H1 (cell line): ENCODE measurements at regions not wholly inside any gene's neighbourhood (a gene's known extent, or its start where the extent isn't known, plus 50 kb on each side); places are given as distances from the start of the nearest gene placed in this dataset.

ENCODE experiments used
- CTCF ChIA-PET: fragments of 300-600 bp; sonication (Branson Sonifier 250); formaldehyde crosslinking; loops from one replicate; lab custom pipeline; 2021; ENCODE audit not compliant: partially characterized antibody; lab: Charles Lee
- POLR2A ChIA-PET: fragments of 300-600 bp; sonication (Branson Sonifier 250); formaldehyde crosslinking; loops from one replicate; lab custom pipeline; 2021; ENCODE audit warnings: inconsistent platforms; ENCODE audit not compliant: partially characterized antibody; lab: Charles Lee
- DNase-seq, 2 experiments: peaks; one replicate each; pipeline versions ENCODE4 v3.0.0 to v3.0.0-alpha.2; 2010 to 2022; ENCODE audit warnings: low spot score in 2 of 2, low read depth in 1 of 2, mixed read lengths in 1 of 2
- FAIRE-seq: peaks from 2 replicates; lab custom pipeline; 2011; peaks lifted over from hg19 to GRCh38; lab: Jason Lieb, UNC
- H2AFZ ChIP-seq: 2 replicates; pipeline ENCODE4 v1.8.1; 2012; ENCODE audit warnings: low read length, inconsistent platforms
- H2AK5ac ChIP-seq: 2 replicates; pipeline ENCODE4 v1.6.1; 2013; ENCODE audit warnings: low read depth, low read length
- H2BK120ac ChIP-seq: replicated peaks from 2 replicates; pipeline ENCODE3; 2013; ENCODE audit warnings: low read depth, low read length, inconsistent platforms
- H2BK12ac ChIP-seq: 2 replicates; pipeline ENCODE4 v1.6.1; 2013; ENCODE audit warnings: low read depth, low read length
- H2BK15ac ChIP-seq: 2 replicates; pipeline ENCODE4 v1.6.1; 2013; ENCODE audit warnings: low read length
- H2BK20ac ChIP-seq: 2 replicates; pipeline ENCODE4 v1.6.1; 2013; ENCODE audit warnings: low read length
- H2BK5ac ChIP-seq: 2 replicates; pipeline ENCODE4 v1.6.1; 2013; ENCODE audit warnings: low read depth, low read length
- H3K14ac ChIP-seq: 2 replicates; pipeline ENCODE4 v1.6.1; 2013; ENCODE audit warnings: inconsistent platforms; ENCODE audit not compliant: insufficient read length
- H3K18ac ChIP-seq: 2 replicates; pipeline ENCODE4 v1.6.1; 2013; ENCODE audit warnings: low read length; ENCODE audit errors: extremely low read depth
- H3K23ac ChIP-seq: 2 replicates; pipeline ENCODE4 v1.6.1; 2013; ENCODE audit warnings: inconsistent platforms; ENCODE audit not compliant: insufficient read length
- H3K23me2 ChIP-seq: 2 replicates; pipeline ENCODE4 v1.6.1; 2013; ENCODE audit warnings: low read depth, low read length
- H3K27ac ChIP-seq: 2 replicates; pipeline ENCODE4 v1.6.1; 2011; ENCODE audit warnings: low read depth, low read length, inconsistent platforms
- H3K27me3 ChIP-seq, 4 experiments: replicated peaks in 1 of 4; 1 replicate in 1 of 4; 2 replicates in 3 of 4; pipeline versions ENCODE4 v1.6.1 to v1.8.1; 2011 to 2013; ENCODE audit warnings: low read length in 3 of 4, mild to moderate bottlenecking in 3 of 4, inconsistent platforms in 2 of 4, mixed read lengths in 2 of 4, moderate library complexity in 1 of 4; ENCODE audit not compliant: control insufficient read depth in 3 of 4, insufficient read depth in 3 of 4; ENCODE audit errors: extremely low read depth in 1 of 4
- H3K36me3 ChIP-seq, 4 experiments: 2 replicates each; pipeline versions ENCODE4 v1.6.1 to v1.8.1; 2011 to 2013; ENCODE audit warnings: mild to moderate bottlenecking in 4 of 4, low read length in 3 of 4, moderate library complexity in 2 of 4, control low read depth in 1 of 4, inconsistent platforms in 1 of 4; ENCODE audit not compliant: insufficient read depth in 4 of 4, control insufficient read depth in 2 of 4
- H3K4ac ChIP-seq: replicated peaks from 2 replicates; pipeline ENCODE3; 2013; ENCODE audit warnings: low read length, low read depth, mixed read lengths, inconsistent platforms; ENCODE audit not compliant: insufficient read length
- H3K4me1 ChIP-seq, 4 experiments: replicated peaks in 1 of 4; 1 replicate in 1 of 4; 2 replicates in 3 of 4; pipeline versions ENCODE4 v1.6.1 to v1.8.1; 2011 to 2013; ENCODE audit warnings: low read length in 3 of 4, inconsistent platforms in 2 of 4, mixed read lengths in 1 of 4; ENCODE audit not compliant: insufficient read depth in 4 of 4, control insufficient read depth in 3 of 4
- H3K4me2 ChIP-seq, 2 experiments: 2 replicates each; pipeline versions ENCODE4 v1.6.1 to v1.8.1; 2011 to 2013; ENCODE audit warnings: low read depth in 2 of 2, low read length in 2 of 2, control low read depth in 1 of 2, inconsistent platforms in 1 of 2, mild to moderate bottlenecking in 1 of 2; ENCODE audit not compliant: insufficient read depth in 1 of 2
- H3K4me3 ChIP-seq, 4 experiments: fragments of 200-600, 300-600 bp in 1 of 4; sonication (generic), shearing (Covaris generic), sonication (Bioruptor Twin) in 1 of 4; 2 replicates each; pipeline versions ENCODE4 v1.5.1 to v1.8.1; 2011 to 2016; ENCODE audit warnings: low read length in 4 of 4, low read depth in 3 of 4, control low read depth in 2 of 4, inconsistent platforms in 2 of 4, mild to moderate bottlenecking in 2 of 4, mixed read lengths in 1 of 4, moderate library complexity in 1 of 4; ENCODE audit not compliant: insufficient read depth in 2 of 4; ENCODE audit errors: extremely low read depth in 1 of 4
- H3K56ac ChIP-seq: replicated peaks from 2 replicates; pipeline ENCODE3; 2013; ENCODE audit warnings: low read depth, mild to moderate bottlenecking, mixed read lengths, low read length, inconsistent platforms; ENCODE audit not compliant: insufficient read length
- H3K79me1 ChIP-seq: 2 replicates; pipeline ENCODE4 v1.6.1; 2013; ENCODE audit warnings: low read depth, low read length, control low read depth
- H3K79me2 ChIP-seq, 2 experiments: 2 replicates each; pipeline versions ENCODE4 v1.6.1 to v1.8.1; 2012 to 2013; ENCODE audit warnings: low read length in 2 of 2, mild to moderate bottlenecking in 2 of 2, inconsistent platforms in 1 of 2; ENCODE audit not compliant: insufficient read depth in 2 of 2, control insufficient read depth in 1 of 2
- H3K9ac ChIP-seq, 4 experiments: replicated peaks in 1 of 4; 1 replicate in 1 of 4; 2 replicates in 3 of 4; pipeline versions ENCODE4 v1.6.1 to v1.8.1; 2011 to 2013; ENCODE audit warnings: low read depth in 3 of 4, low read length in 3 of 4, control low read depth in 2 of 4, mild to moderate bottlenecking in 2 of 4, moderate library complexity in 2 of 4, inconsistent platforms in 1 of 4; ENCODE audit errors: extremely low read depth in 1 of 4
- H3K9me3 ChIP-seq, 2 experiments: 2 replicates each; pipeline versions ENCODE4 v1.6.1 to v1.8.1; 2012 to 2013; ENCODE audit warnings: mild to moderate bottlenecking in 2 of 2, moderate library complexity in 2 of 2, control low read depth in 1 of 2, inconsistent platforms in 1 of 2, low read depth in 1 of 2, low read length in 1 of 2, mixed read lengths in 1 of 2; ENCODE audit not compliant: insufficient read depth in 2 of 2
- H4K20me1 ChIP-seq, 2 experiments: replicated peaks in 1 of 2; 2 replicates each; pipeline versions ENCODE3 to v1.8.1; 2011 to 2013; ENCODE audit warnings: inconsistent platforms in 2 of 2, low read length in 2 of 2, mild to moderate bottlenecking in 1 of 2; ENCODE audit not compliant: insufficient read depth in 2 of 2, control insufficient read depth in 1 of 2
- H4K5ac ChIP-seq: 2 replicates; pipeline ENCODE4 v1.6.1; 2013; ENCODE audit warnings: low read length, low read depth, mixed read lengths, inconsistent platforms; ENCODE audit not compliant: insufficient read length
- H4K8ac ChIP-seq: 2 replicates; pipeline ENCODE4 v1.8.0; 2013; ENCODE audit warnings: mild to moderate bottlenecking, moderate library complexity, low read length, inconsistent platforms; ENCODE audit not compliant: insufficient read depth; ENCODE audit errors: extremely low read depth
- H4K91ac ChIP-seq: replicated peaks from 2 replicates; pipeline ENCODE3; 2013; ENCODE audit warnings: low read length, mixed read lengths, inconsistent platforms; ENCODE audit not compliant: insufficient read length
- ASH2L ChIP-seq: fragments of 200-600, 300-600 bp; sonication (generic); IDR thresholded peaks from one replicate; pipeline ENCODE4 v1.7.1; 2017; ENCODE audit warnings: low read length
- CBX8 ChIP-seq: fragments of 300-800, 300-1000 bp; sonication (generic); IDR thresholded peaks from 2 replicates; pipeline ENCODE4 v1.7.1; 2016; ENCODE audit warnings: low read depth, low read length, borderline replicate concordance
- CHD2 ChIP-seq: IDR thresholded peaks from 2 replicates; pipeline ENCODE4 v1.6.1; 2012; ENCODE audit warnings: low read length, improper control_type of control experiment
- EZH2 ChIP-seq: fragments of 200-600 bp; sonication (generic); IDR thresholded peaks from 2 replicates; pipeline ENCODE4 v1.7.1; 2012; ENCODE audit warnings: low read depth, mild to moderate bottlenecking, moderate library complexity, low read length, inconsistent platforms; ENCODE audit not compliant: severe bottlenecking
- JUND ChIP-seq: IDR thresholded peaks from 2 replicates; pipeline ENCODE4 v1.6.1; 2011; ENCODE audit warnings: mild to moderate bottlenecking, improper control_type of control experiment, low read length
- KDM4A ChIP-seq: IDR thresholded peaks from one replicate; pipeline ENCODE4 v1.7.1; 2012; ENCODE audit warnings: low read depth, mild to moderate bottlenecking, moderate library complexity, low read length, inconsistent platforms; ENCODE audit not compliant: severe bottlenecking
- POLR2A ChIP-seq, 2 experiments: IDR thresholded peaks; 1 replicate in 1 of 2; 2 replicates in 1 of 2; pipeline ENCODE4 v1.6.1; 2011; ENCODE audit warnings: low read depth in 2 of 2, low read length in 2 of 2, mild to moderate bottlenecking in 2 of 2; ENCODE audit errors: control extremely low read depth in 1 of 2
- POU5F1 ChIP-seq: IDR thresholded peaks from 2 replicates; pipeline ENCODE4 v1.6.1; 2011; ENCODE audit warnings: low read depth, mild to moderate bottlenecking, low read length, moderate library complexity
- RAD21 ChIP-seq, 2 experiments: IDR thresholded peaks in 1 of 2; conservative IDR thresholded peaks in 1 of 2; 2 replicates each; pipeline ENCODE4 v1.6.1; 2011; ENCODE audit warnings: low read depth in 2 of 2, low read length in 2 of 2, improper control_type of control experiment in 1 of 2, inconsistent platforms in 1 of 2, mild to moderate bottlenecking in 1 of 2, moderate library complexity in 1 of 2
- RNF2 ChIP-seq: fragments of 200-900, 300-1000 bp; sonication (generic); IDR thresholded peaks from 2 replicates; pipeline ENCODE4 v1.7.1; 2016; ENCODE audit warnings: borderline replicate concordance, low read depth, mild to moderate bottlenecking, antibody characterized with exemption, low read length; ENCODE audit not compliant: poor library complexity, severe bottlenecking; ENCODE audit errors: missing control alignments
- SIRT6 ChIP-seq: IDR thresholded peaks from one replicate; pipeline ENCODE4 v1.7.1; 2012; ENCODE audit warnings: low read length, inconsistent platforms
- TAF7 ChIP-seq: optimal IDR thresholded peaks from 2 replicates; pipeline ENCODE3; 2011; ENCODE audit warnings: low read depth, mild to moderate bottlenecking, inconsistent platforms, low read length, moderate library complexity, borderline replicate concordance
- WGBS, 2 experiments: shearing (Covaris generic) in 1 of 2; methylation state at CpG; one replicate each; pipeline versions ENCODE4 v1.1.6 to v1.1.7; 2013 to 2015; ENCODE audit warnings: low lambda C conversion rate in 2 of 2, mixed read lengths in 2 of 2, inconsistent platforms in 1 of 2, low coverage in 1 of 2, missing lambda C conversion rate in 1 of 2; ENCODE audit not compliant: insufficient replicate concordance in 2 of 2, insufficient coverage in 1 of 2, insufficient read length in 1 of 2; ENCODE audit errors: extremely low coverage in 1 of 2, missing lambda C conversion rate in 1 of 2; 5-methylcytosine and 5-hydroxymethylcytosine counted together

- Histone ChIP-seq H3K79me1 (no peaks in the 10 kb centered on the region), H2BK120ac (no peak overlapping the region), H4K91ac (no peak overlapping the region), H2AK5ac (no peak overlapping the region), H3K9me3 (no peaks in the 10 kb centered on the region), H3K23ac (no peak overlapping the region), H3K27me3 (no peaks in the 10 kb centered on the region), H2BK5ac (no peak overlapping the region), H3K4me3 (no peak overlapping the region), H3K4me1 (no peaks in the 10 kb centered on the region), H3K18ac (no peak overlapping the region), H2BK12ac (no peak overlapping the region), H3K36me3 (no peaks in the 10 kb centered on the region), H3K14ac (no peak overlapping the region), H2BK20ac (no peak overlapping the region), H2BK15ac (no peak overlapping the region), H4K5ac (no peak overlapping the region)
- CTCF ChIA-PET: no interaction called here
- POLR2A ChIA-PET: no interaction called here
- 92% methylated on average over 5 of the region's 5 CpGs; no CpG with 5 or more reads in 1 of the 2 experiments for WGBS, 2 experiments
- no peak for TF ChIP-seq CBX8
- no peak for TF ChIP-seq JUND
- no peak for TF ChIP-seq SIRT6
- no peak for TF ChIP-seq EZH2
- TF ChIP-seq KDM4A: no peak
- TF ChIP-seq RAD21 (IDR thresholded peaks at IDR 0.05 in 1 of 2, conservative IDR thresholded peaks at IDR 0.05 in 1 of 2; ENCODE audit: low read depth in 2 of 2, low read length in 2 of 2): no peak
- TF ChIP-seq TAF7: no peak
- TF ChIP-seq RNF2: no peak
- TF ChIP-seq POLR2A (IDR thresholded peaks at IDR 0.05; ENCODE audit: control extremely low read depth in 1 of 2, low read depth in 2 of 2, low read length in 2 of 2): no peak
- no peak for TF ChIP-seq ASH2L
- no peak for TF ChIP-seq CHD2
- no peak for TF ChIP-seq POU5F1
- TF ChIP-seq, all 59 proteins: peak for 0
- DNase-seq (no peak), FAIRE-seq (no peak)
- Histone ChIP-seq H3K27ac (no peak overlapping the region), H3K4ac (no peak overlapping the region), H4K8ac (no peak overlapping the region), H3K9ac (no peak overlapping the region), H3K23me2 (no peaks in the 10 kb centered on the region), H3K79me2 (no peaks in the 10 kb centered on the region), H3K4me2 (no peak overlapping the region), H2AFZ (no peak overlapping the region), H3K56ac (no peak overlapping the region), H4K20me1 (no peaks in the 10 kb centered on the region)
These were observed 390.4 kb downstream of the PTPRU start for GRCh38 chr1:29626726-29627125.
